HL-60 (cell line): ENCODE measurements at regions not wholly inside any gene's neighbourhood (a gene's known extent, or its start where the extent isn't known, plus 50 kb on each side); places are given as distances from the start of the nearest gene placed in this dataset.

ENCODE experiments used
- GABPA ChIP-seq: IDR thresholded peaks from 2 replicates; pipeline ENCODE4 v1.6.1; 2012; ENCODE audit warnings: low read depth
- POLR2AphosphoS5 ChIP-seq: IDR thresholded peaks from 2 replicates; pipeline ENCODE4 v1.6.1; 2012; ENCODE audit warnings: low read depth
- SPI1 ChIP-seq: IDR thresholded peaks from 2 replicates; pipeline ENCODE4 v1.6.1; 2012; ENCODE audit warnings: low read depth, mild to moderate bottlenecking, borderline replicate concordance
- TF ChIP-seq, protein P1 (sequence below): IDR thresholded peaks from one replicate; pipeline ENCODE4 v1.5.1; 2011; ENCODE audit warnings: low read length, control low read depth, inconsistent platforms; ENCODE audit not compliant: insufficient read depth

DNA sequence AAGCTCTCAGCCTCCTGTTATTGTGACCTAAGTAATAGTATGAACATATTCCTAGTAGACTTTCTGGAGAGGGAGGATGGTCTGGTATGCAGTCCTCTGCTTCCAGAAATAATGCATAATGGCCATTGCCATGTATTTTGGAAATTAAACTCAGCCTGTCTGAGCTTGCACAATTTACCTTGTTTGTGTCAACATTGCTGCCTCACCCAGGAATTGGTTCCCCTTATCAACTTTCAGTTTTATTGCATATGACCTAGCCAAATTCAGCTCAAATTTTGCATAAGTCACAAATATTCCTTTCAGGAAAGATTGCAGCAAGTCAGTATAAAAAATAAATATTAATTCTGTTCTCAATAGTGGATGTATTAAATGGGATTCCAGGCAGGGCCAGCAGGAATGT, 101.9 kb upstream of the SLC5A9 start:
- TF ChIP-seq, protein P1, sequence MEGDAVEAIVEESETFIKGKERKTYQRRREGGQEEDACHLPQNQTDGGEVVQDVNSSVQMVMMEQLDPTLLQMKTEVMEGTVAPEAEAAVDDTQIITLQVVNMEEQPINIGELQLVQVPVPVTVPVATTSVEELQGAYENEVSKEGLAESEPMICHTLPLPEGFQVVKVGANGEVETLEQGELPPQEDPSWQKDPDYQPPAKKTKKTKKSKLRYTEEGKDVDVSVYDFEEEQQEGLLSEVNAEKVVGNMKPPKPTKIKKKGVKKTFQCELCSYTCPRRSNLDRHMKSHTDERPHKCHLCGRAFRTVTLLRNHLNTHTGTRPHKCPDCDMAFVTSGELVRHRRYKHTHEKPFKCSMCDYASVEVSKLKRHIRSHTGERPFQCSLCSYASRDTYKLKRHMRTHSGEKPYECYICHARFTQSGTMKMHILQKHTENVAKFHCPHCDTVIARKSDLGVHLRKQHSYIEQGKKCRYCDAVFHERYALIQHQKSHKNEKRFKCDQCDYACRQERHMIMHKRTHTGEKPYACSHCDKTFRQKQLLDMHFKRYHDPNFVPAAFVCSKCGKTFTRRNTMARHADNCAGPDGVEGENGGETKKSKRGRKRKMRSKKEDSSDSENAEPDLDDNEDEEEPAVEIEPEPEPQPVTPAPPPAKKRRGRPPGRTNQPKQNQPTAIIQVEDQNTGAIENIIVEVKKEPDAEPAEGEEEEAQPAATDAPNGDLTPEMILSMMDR: no peak
- TF ChIP-seq GABPA (no peak), POLR2AphosphoS5 (no peak), SPI1 (no peak)
